ENCODE measurements at regions not wholly inside any gene's neighbourhood (a gene's known extent, or its start where the extent isn't known, plus 50 kb on each side); places are given as distances from the start of the nearest gene placed in this dataset.
"Not testable (repeated sequence)": the region's sequence is repeated elsewhere in the genome, so short reads cannot be mapped to it uniquely, and the experiment has no call there.

- DNase-seq (ENCODE audit: extremely low spot score, insufficient read length, low read depth): no peak
Measured at GRCh38 chr2:37564356-37564755, 107.1 kb downstream of the CDC42EP3 start.

DNA sequence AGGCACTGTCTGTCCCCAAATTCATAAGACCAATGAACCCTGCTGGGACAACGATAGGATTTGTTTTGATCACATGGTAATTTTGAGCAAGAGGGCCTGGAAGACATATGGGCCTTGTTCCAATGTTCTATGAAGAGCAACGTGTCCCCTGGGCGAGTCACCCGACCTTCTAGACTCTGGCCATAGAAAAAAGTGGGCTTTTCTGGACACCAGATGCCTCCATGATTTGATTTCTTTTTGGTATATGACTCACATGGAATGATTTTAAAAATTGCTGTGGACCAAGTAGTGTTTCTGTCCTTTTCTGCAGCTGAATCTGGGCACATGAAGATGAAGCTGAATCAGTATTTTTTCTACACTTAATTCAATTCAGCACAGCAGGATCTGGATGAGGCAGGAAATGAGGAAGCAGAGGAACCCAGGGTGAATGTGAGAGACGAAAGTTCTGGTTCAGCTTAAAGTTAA lies 104.9 kb downstream of the CDC42EP3 start:
- DNase-seq (ENCODE audit: extremely low spot score, insufficient read length, low read depth) (no peak), FAIRE-seq (no peak)

More at GRCh38 chr2:37564356-37564755, 107.1 kb downstream of the CDC42EP3 start:
- FAIRE-seq: no peak

DNA sequence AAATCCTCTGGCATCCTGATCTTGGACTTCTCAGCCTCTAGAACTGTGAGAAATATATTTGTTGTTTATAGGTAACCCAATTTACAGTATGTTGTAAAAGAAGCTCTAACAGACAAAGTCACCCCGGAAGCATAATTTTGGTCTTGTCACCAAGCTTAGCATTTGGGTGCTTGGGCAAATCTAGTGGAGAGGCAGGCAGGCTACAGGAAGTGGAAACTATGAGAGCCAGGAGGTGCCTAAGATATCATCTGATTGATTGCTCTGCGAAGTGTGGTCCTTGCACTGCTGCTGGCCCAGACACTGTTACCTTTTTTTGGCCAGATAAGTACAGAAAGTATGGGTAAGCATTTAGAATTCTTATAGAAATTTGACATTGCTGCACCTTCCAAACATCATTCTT lies 102.9 kb downstream of the CDC42EP3 start:
- FAIRE-seq: peak; percentile 18
- DNase-seq (ENCODE audit: extremely low spot score, insufficient read length, low read depth): no peak

DNA sequence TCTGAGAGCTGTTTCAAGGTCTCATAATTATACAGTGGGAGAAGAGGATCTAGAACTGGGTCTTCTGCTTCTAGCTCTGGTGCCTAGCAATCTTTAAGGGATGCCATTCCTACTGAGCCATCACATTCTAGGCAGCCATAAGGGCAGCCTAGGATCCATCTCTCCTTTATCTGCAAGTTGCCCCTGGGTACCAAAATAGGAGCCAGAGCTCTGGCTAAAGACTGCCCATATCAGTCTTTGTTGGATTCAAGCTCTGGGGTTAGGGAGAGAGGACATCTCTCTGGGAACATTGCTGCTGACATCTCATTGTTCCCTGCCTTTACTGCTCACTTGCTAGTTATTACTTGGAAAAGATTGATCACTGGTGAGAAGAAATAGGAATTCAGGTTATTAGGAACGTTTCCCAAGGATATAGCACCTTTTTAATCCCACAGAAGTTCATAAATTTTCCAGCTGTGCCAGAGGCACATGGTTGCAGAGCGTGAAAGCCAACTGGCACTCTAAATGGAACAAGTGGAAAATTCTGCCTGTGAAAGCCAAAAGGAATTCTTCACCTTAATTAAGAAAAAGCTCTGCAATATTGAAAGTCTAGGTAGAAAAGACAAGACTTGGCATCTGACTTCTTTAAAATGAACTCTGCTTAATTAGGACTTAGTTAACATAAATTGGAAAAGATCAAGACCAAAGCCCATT lies 102.2 kb downstream of the CDC42EP3 start:
- DNase-seq (ENCODE audit: extremely low spot score, insufficient read length, low read depth): no peak
- FAIRE-seq: no peak

DNA sequence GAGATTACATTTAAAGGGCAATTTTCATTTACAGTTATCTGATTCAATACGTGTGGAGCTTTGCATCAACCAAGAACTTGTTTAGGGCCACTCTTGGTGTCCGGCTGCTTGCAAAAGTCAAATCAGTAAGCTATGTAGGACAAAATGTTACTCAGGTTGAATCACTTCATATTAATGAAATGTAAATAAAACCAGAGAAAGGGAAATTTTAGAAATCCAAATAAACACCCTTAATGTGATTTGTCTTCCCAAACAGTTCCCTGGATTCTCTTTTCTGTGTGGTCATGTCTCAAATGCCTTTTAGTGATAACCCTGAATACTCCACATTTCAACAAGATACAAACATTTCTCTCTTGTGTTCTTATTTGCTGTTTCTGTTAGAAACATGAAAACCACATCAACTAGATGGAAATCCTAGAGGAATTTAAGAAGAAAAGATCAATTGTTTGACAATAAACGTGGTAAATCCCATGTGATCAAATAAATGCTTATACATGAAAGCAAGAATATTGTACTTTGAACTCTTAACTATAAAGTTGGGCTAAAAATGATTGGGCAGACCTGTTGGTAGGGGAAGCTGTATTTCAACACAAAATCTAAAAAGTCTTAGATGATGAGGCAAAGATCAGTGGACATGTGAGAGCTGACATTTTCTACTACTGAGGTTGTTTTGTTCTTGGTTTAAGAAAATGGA lies 101.3 kb downstream of the CDC42EP3 start:
- no peak for FAIRE-seq
- DNase-seq (ENCODE audit: extremely low spot score, insufficient read length, low read depth): no peak

GRCh38 chr2:37570773-37571586 lies 100.5 kb downstream of the CDC42EP3 start:
- no peak for DNase-seq (ENCODE audit: extremely low spot score, insufficient read length, low read depth)
- peak; percentile 92 for FAIRE-seq

- DNase-seq (ENCODE audit: extremely low spot score, insufficient read length, low read depth) (no peak), FAIRE-seq (no peak)
Measured at GRCh38 chr2:37571587-37572136, 99.8 kb downstream of the CDC42EP3 start.

GRCh38 chr2:37573451-37574388 lies 97.7 kb downstream of the CDC42EP3 start:
- FAIRE-seq (peak; percentile 92), DNase-seq (ENCODE audit: extremely low spot score, insufficient read length, low read depth) (no peak)

- FAIRE-seq (no peak), DNase-seq (ENCODE audit: extremely low spot score, insufficient read length, low read depth) (no peak)
Measured at GRCh38 chr2:37575780-37576179, 95.7 kb downstream of the CDC42EP3 start.

DNA sequence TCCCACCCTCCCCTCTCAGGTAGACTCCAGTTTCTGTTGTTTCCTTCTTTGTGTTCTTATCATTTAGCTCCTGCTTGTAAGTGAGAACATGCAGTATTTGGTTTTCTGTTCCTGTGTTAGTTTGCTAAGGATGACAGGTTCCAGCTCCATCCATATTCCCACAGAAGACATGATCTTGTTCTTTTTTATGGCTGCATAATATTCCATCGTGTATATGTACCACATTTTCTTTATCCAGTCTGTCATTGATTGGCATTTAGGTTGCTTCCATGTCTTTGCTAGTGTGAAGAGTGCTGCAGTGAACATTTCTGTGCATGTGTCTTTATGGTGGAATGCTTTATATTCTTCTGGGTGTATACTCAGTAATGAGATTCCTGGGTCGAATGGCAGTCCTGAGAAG lies 95.2 kb downstream of the CDC42EP3 start:
- FAIRE-seq; DNase-seq (ENCODE audit: extremely low spot score, insufficient read length, low read depth): not testable (repeated sequence)

- DNase-seq (ENCODE audit: extremely low spot score, insufficient read length, low read depth) (no peak), FAIRE-seq (no peak)
Measured at GRCh38 chr2:37576831-37577230, 94.6 kb downstream of the CDC42EP3 start.

DNA sequence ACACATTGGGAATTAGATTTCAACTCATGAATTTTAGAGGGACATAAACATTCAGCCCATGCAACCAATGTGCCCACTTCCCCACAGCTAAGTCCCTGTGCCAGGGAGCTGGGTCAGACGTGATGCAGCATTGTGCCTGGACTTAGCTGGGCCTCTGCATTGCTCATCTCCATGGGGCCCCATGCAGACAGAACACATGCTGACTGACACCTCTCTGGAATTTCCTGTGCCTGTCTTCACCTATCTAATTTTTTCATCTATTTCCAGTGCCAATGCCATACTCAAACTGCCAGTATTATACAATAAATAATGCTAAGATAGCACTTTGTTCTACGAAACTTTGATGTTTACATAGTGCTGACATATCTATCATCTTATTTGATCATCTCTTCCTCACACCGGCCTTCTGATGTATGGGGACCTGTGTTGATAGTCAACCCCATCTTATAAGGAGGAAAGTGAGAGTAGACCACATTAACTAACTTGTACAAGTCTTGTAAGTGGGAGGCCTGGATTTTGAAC lies 92.2 kb downstream of the CDC42EP3 start:
- DNase-seq (ENCODE audit: extremely low spot score, insufficient read length, low read depth) (no peak), FAIRE-seq (no peak)

DNA sequence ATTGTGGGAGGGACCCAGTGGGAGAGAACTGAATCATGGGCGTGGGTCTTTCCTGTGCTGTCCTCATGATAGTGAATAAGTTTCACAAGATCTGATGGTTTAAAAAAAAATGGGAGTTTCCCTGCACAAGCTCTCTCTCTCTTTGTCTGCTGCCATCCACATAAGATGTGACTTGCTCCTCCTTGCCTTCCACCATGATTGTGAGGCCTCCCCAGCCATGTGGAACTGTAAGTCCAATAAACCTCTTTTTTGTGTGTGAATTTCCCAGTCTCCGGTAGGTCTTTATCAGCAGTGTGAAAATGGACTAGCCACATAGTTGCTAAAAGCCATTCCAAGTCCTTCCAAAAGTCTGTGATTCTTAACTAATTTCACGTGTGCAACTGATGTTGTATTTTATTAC lies 91.5 kb downstream of the CDC42EP3 start:
- FAIRE-seq; DNase-seq (ENCODE audit: extremely low spot score, insufficient read length, low read depth): not testable (repeated sequence)

- FAIRE-seq: no peak
- DNase-seq (ENCODE audit: extremely low spot score, insufficient read length, low read depth): no peak
Measured at GRCh38 chr2:37581433-37581832, 90.0 kb downstream of the CDC42EP3 start.

DNA sequence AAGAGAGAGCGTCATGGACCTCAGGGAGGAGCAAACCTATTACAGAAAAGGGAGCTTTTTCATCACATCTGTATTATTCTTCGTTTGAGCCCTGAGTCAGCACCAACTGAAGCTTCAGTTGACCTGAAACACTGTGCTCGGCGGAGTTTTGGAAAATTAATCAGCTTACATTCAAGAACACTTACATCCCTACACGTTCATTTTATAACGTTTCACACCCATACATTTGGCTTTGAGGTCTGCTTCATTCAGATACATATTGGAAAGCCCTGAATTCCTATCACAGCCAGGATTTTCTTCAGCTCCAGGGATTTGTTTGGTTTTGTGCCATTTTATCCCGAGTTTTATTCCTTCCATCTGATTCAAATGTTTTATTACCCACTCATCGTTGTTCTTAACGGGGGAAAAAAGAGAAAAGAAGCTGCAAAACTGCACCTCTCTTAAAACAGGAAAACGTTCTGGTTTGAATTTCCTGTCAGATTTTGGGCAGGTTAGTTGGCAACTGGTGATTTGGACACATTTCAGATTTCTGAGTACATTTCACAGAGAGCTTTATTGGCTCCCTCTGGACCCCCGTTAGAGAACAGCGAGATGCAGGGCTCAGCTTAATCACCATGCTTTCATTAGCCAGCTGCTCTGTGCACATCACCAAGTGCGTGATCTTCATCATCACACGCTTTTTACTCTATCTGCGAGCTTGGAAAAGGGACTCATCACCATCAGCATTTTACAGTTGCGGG lies 88.8 kb downstream of the CDC42EP3 start:
- FAIRE-seq (no peak), DNase-seq (ENCODE audit: extremely low spot score, insufficient read length, low read depth) (no peak)

- FAIRE-seq (no peak), DNase-seq (ENCODE audit: extremely low spot score, insufficient read length, low read depth) (no peak)
Measured at GRCh38 chr2:37583402-37583801, 88.0 kb downstream of the CDC42EP3 start.

- no peak for DNase-seq (ENCODE audit: extremely low spot score, insufficient read length, low read depth)
- no peak for FAIRE-seq
Measured at GRCh38 chr2:37583867-37584266, 87.6 kb downstream of the CDC42EP3 start.

DNA sequence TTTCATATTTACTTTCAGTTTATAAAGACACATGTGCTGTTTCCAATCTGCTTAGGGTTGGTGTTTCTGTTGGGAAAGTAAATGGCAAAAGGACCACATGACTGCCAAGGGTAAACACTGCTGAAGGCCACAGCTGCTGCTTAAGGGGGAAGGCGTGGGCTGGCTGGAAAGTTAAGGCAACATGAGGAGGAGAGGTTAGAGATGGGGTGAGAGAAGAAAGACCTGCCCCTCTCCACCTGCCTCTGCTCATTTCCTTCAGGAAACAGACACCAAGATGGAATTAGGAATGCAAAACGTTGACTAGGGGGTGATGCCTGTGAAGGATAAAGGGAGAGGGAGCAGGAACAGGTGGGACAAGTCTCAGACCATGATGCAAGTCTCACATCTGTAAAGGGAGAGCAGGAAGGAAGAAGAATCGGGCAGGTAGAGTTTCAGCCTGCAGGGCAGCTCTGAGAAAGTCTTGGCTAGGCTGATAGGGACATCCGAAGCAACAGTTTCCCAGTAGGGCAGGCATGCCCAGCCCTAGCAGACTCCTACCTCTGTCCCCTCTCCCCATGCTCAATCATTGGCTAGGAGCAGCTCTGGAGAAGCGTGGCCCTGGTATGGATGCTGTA lies 86.0 kb downstream of the CDC42EP3 start:
- DNase-seq (ENCODE audit: extremely low spot score, insufficient read length, low read depth): no peak
- peak; percentile 74 for FAIRE-seq

Data from GM18507 (cell line).